Keratinocyte (primary cell): ENCODE measurements at regions not wholly inside any gene's neighbourhood (a gene's known extent, or its start where the extent isn't known, plus 50 kb on each side); places are given as distances from the start of the nearest gene placed in this dataset.

Experiments used
- DNase-seq: peaks from one replicate; pipeline ENCODE4 v3.0.0-alpha.2; 2011; ENCODE audit warnings: low read depth, missing footprints, low spot score
- FAIRE-seq: peaks from 2 replicates; lab custom pipeline; 2011; peaks lifted over from hg19 to GRCh38; lab: Jason Lieb, UNC
- H2AFZ ChIP-seq: 2 replicates; pipeline ENCODE4 v1.6.0; 2012; ENCODE audit warnings: low read length, control low read depth, inconsistent platforms; ENCODE audit not compliant: control insufficient read depth
- H3K27ac ChIP-seq: 2 replicates; pipeline ENCODE4 v1.5.1; 2011; ENCODE audit warnings: low read length; ENCODE audit not compliant: control insufficient read depth, insufficient read depth
- H3K27me3 ChIP-seq: 3 replicates; pipeline ENCODE4 v1.6.0; 2011; ENCODE audit warnings: low read length; ENCODE audit not compliant: control insufficient read depth, insufficient read depth; ENCODE audit errors: extremely low read depth
- H3K36me3 ChIP-seq, 2 experiments: 2 replicates in 1 of 2; 3 replicates in 1 of 2; pipeline ENCODE4 v1.5.1; 2011; ENCODE audit warnings: low read length in 2 of 2, mild to moderate bottlenecking in 1 of 2; ENCODE audit not compliant: control insufficient read depth in 2 of 2, insufficient read depth in 2 of 2; ENCODE audit errors: extremely low read depth in 1 of 2
- H3K4me1 ChIP-seq: 3 replicates; pipeline ENCODE4 v1.5.1; 2011; ENCODE audit warnings: low read length; ENCODE audit not compliant: control insufficient read depth, insufficient read depth; ENCODE audit errors: extremely low read depth
- H3K4me2 ChIP-seq: 3 replicates; pipeline ENCODE4 v1.6.0; 2011; ENCODE audit warnings: low read depth, low read length; ENCODE audit not compliant: control insufficient read depth, insufficient read depth; ENCODE audit errors: extremely low read depth
- H3K4me3 ChIP-seq, 3 experiments: fragments of 200-600 bp in 1 of 3; sonication (generic) in 1 of 3; 2 replicates in 2 of 3; 3 replicates in 1 of 3; pipeline ENCODE4 v1.5.1; 2011 to 2016; ENCODE audit warnings: low read length in 3 of 3, mild to moderate bottlenecking in 3 of 3, control low read depth in 2 of 3, inconsistent platforms in 1 of 3, low read depth in 1 of 3, mixed read lengths in 1 of 3, mixed run types in 1 of 3, moderate library complexity in 1 of 3; ENCODE audit not compliant: control insufficient read depth in 2 of 3, insufficient read depth in 2 of 3; ENCODE audit errors: extremely low read depth in 1 of 3
- H3K79me2 ChIP-seq: 2 replicates; pipeline ENCODE4 v1.6.0; 2012; ENCODE audit warnings: low read length; ENCODE audit not compliant: control insufficient read depth, insufficient read depth
- H3K9ac ChIP-seq: 3 replicates; pipeline ENCODE4 v1.6.0; 2011; ENCODE audit warnings: low read length; ENCODE audit not compliant: control insufficient read depth, insufficient read depth; ENCODE audit errors: extremely low read depth
- H3K9me1 ChIP-seq: 3 replicates; pipeline ENCODE4 v1.6.0; 2011; ENCODE audit warnings: low read length; ENCODE audit not compliant: control insufficient read depth, insufficient read depth; ENCODE audit errors: extremely low read depth
- H3K9me3 ChIP-seq: 2 replicates; pipeline ENCODE4 v1.5.1; 2012; ENCODE audit warnings: low read depth, low read length; ENCODE audit not compliant: control insufficient read depth
- H4K20me1 ChIP-seq: 3 replicates; pipeline ENCODE4 v1.6.0; 2011; ENCODE audit warnings: low read length; ENCODE audit not compliant: control insufficient read depth, insufficient read depth; ENCODE audit errors: extremely low read depth
- EZH2 ChIP-seq: IDR thresholded peaks from one replicate; pipeline ENCODE4 v1.6.1; 2012; ENCODE audit warnings: inconsistent platforms, mild to moderate bottlenecking, low read length, moderate library complexity
- dilution Hi-C: fragments of 300-500 bp; cut with MboI; formaldehyde crosslinking; loops from one replicate; pipeline ENCODE4 v1.7.0; 2020; ENCODE audit warnings: low sequenced_read_pairs; ENCODE audit not compliant: extremely low pct_ligation_motif_present
- TF ChIP-seq, protein P1 (sequence below), 3 experiments: IDR thresholded peaks in 1 of 3; conservative IDR thresholded peaks in 1 of 3; optimal IDR thresholded peaks in 1 of 3; 2 replicates in 2 of 3; 3 replicates in 1 of 3; pipeline versions ENCODE3 to v1.5.1; 2011; ENCODE audit warnings: low read length in 3 of 3, mild to moderate bottlenecking in 3 of 3, moderate library complexity in 2 of 3, control low read depth in 1 of 3, inconsistent platforms in 1 of 3; ENCODE audit not compliant: insufficient read depth in 2 of 3; ENCODE audit errors: extremely low read depth in 1 of 3

- H3K79me2 ChIP-seq, result no peaks in the 10 kb centered on the region
- H4K20me1 ChIP-seq, result no peaks in the 10 kb centered on the region
- no peak overlapping the region for H3K4me2 ChIP-seq
- H3K4me3 ChIP-seq, result no peak overlapping the region
- TF ChIP-seq, protein P1, sequence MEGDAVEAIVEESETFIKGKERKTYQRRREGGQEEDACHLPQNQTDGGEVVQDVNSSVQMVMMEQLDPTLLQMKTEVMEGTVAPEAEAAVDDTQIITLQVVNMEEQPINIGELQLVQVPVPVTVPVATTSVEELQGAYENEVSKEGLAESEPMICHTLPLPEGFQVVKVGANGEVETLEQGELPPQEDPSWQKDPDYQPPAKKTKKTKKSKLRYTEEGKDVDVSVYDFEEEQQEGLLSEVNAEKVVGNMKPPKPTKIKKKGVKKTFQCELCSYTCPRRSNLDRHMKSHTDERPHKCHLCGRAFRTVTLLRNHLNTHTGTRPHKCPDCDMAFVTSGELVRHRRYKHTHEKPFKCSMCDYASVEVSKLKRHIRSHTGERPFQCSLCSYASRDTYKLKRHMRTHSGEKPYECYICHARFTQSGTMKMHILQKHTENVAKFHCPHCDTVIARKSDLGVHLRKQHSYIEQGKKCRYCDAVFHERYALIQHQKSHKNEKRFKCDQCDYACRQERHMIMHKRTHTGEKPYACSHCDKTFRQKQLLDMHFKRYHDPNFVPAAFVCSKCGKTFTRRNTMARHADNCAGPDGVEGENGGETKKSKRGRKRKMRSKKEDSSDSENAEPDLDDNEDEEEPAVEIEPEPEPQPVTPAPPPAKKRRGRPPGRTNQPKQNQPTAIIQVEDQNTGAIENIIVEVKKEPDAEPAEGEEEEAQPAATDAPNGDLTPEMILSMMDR (optimal IDR thresholded peaks at IDR 0.05 in 1 of 3, IDR thresholded peaks at IDR 0.05 in 1 of 3, conservative IDR thresholded peaks at IDR 0.05 in 1 of 3; ENCODE audit: extremely low read depth in 1 of 3, insufficient read depth in 2 of 3, low read length in 3 of 3), result no peak
- no peak for TF ChIP-seq EZH2
- dilution Hi-C loops, result no loop called here
- DNase-seq (no peak), FAIRE-seq (no peak)
- H3K36me3 ChIP-seq, result no peaks in the 10 kb centered on the region
- no peak overlapping the region for H2AFZ ChIP-seq
- H3K9ac ChIP-seq, result no peak overlapping the region
- no peak overlapping the region for H3K27ac ChIP-seq
- no peaks in the 10 kb centered on the region for H3K27me3 ChIP-seq
- no peaks in the 10 kb centered on the region for H3K9me3 ChIP-seq
- no peaks in the 10 kb centered on the region for H3K9me1 ChIP-seq
- H3K4me1 ChIP-seq, result peaks cover 5% of the 10 kb centered on the region
These were observed 75.6 kb upstream of the RFC3 start for GRCh38 chr13:33742321-33742720.

GRCh38 chr13:33743438-33744368 is 74.2 kb upstream of the RFC3 start:
- DNase-seq (no peak), FAIRE-seq (no peak)
- TF ChIP-seq EZH2, result no peak
- TF ChIP-seq, protein P1 (optimal IDR thresholded peaks at IDR 0.05 in 1 of 3, IDR thresholded peaks at IDR 0.05 in 1 of 3, conservative IDR thresholded peaks at IDR 0.05 in 1 of 3; ENCODE audit: extremely low read depth in 1 of 3, insufficient read depth in 2 of 3, low read length in 3 of 3), result no peak
- no peaks in the 10 kb centered on the region for H3K9me3 ChIP-seq
- H3K27me3 ChIP-seq, result no peaks in the 10 kb centered on the region
- no peaks in the 10 kb centered on the region for H3K9me1 ChIP-seq
- no peak overlapping the region for H3K27ac ChIP-seq
- H3K79me2 ChIP-seq, result no peaks in the 10 kb centered on the region
- H3K36me3 ChIP-seq, result no peaks in the 10 kb centered on the region
- H2AFZ ChIP-seq, result no peak overlapping the region
- H3K4me1 ChIP-seq, result peaks cover 5% of the 10 kb centered on the region
- H3K4me2 ChIP-seq, result no peak overlapping the region
- H3K9ac ChIP-seq, result no peak overlapping the region
- H3K4me3 ChIP-seq, result no peak overlapping the region
- dilution Hi-C loops, result no loop called here
- no peaks in the 10 kb centered on the region for H4K20me1 ChIP-seq
